K562 (cell line): ENCODE measurements at regions not wholly inside any gene's neighbourhood (a gene's known extent, or its start where the extent isn't known, plus 50 kb on each side); places are given as distances from the start of the nearest gene placed in this dataset.

Experiments
- ARID1B ChIP-seq: fragments of 450-650 bp; IDR thresholded peaks from 2 replicates; pipeline ENCODE4 v1.6.1; 2016; ENCODE audit warnings: antibody characterized with exemption, mild to moderate bottlenecking, inconsistent platforms
- CBX8 ChIP-seq: fragments of 200-600 bp; sonication (generic); IDR thresholded peaks from 2 replicates; pipeline ENCODE4 v1.6.1; 2012; ENCODE audit warnings: borderline replicate concordance, mixed run types, low read depth, mild to moderate bottlenecking, moderate library complexity, mixed read lengths, low read length, control low read depth, inconsistent platforms; ENCODE audit not compliant: poor library complexity, severe bottlenecking; ENCODE audit errors: extremely low read depth
- CC2D1A ChIP-seq: fragments of 450-650 bp; IDR thresholded peaks from 2 replicates; pipeline ENCODE4 v1.6.1; 2017; ENCODE audit warnings: mild to moderate bottlenecking
- CSDE1 ChIP-seq, 2 experiments: fragments of 450-650 bp; IDR thresholded peaks; 2 replicates each; pipeline ENCODE4 v1.6.1; 2016; ENCODE audit warnings: mild to moderate bottlenecking in 1 of 2
- EP300 ChIP-seq: IDR thresholded peaks from 2 replicates; pipeline ENCODE4 v1.6.1; 2012; ENCODE audit warnings: low read length, improper control_type of control experiment
- EP400 ChIP-seq: fragments of 450-650 bp; IDR thresholded peaks from 2 replicates; pipeline ENCODE4 v1.6.1; 2017; ENCODE audit warnings: antibody characterized with exemption, mild to moderate bottlenecking, moderate library complexity
- ETV5 ChIP-seq: sonication (generic); formaldehyde crosslinking; IDR thresholded peaks from 2 replicates; pipeline ENCODE4 v1.4.0; 2020; ENCODE audit warnings: low read depth, mild to moderate bottlenecking, missing genetic modification reagents
- GATAD2B ChIP-seq: fragments of 450-650 bp; IDR thresholded peaks from 2 replicates; pipeline ENCODE4 v1.6.1; 2017; ENCODE audit warnings: mild to moderate bottlenecking, borderline replicate concordance
- HDAC3 ChIP-seq: fragments of 450-650 bp; IDR thresholded peaks from 2 replicates; pipeline ENCODE4 v1.6.1; 2018; ENCODE audit warnings: borderline replicate concordance, mild to moderate bottlenecking, moderate library complexity; ENCODE audit not compliant: partially characterized antibody
- MAX ChIP-seq: sonication (generic); formaldehyde crosslinking; IDR thresholded peaks from 2 replicates; pipeline ENCODE4 v1.9.0; 2022; ENCODE audit warnings: mild to moderate bottlenecking, missing genetic modification reagents
- POLR2A ChIP-seq: fragments of 450-650 bp; conservative IDR thresholded peaks from 2 replicates; pipeline ENCODE4 v1.6.1; 2016
- REST ChIP-seq, 2 experiments: fragments of 450-650 bp; formaldehyde crosslinking in 1 of 2; IDR thresholded peaks; 2 replicates each; pipeline versions ENCODE4 v1.4.0 to v1.6.1; 2014 to 2020; ENCODE audit warnings: mild to moderate bottlenecking in 2 of 2, borderline replicate concordance in 1 of 2, low read depth in 1 of 2
- STAG1 ChIP-seq: sonication (generic); formaldehyde crosslinking; IDR thresholded peaks from 2 replicates; pipeline ENCODE4 v1.5.0; 2020; ENCODE audit warnings: missing genetic modification reagents, borderline replicate concordance
- TF ChIP-seq, protein P1 (sequence below): fragments of 450-650 bp; formaldehyde crosslinking; IDR thresholded peaks from 2 replicates; pipeline ENCODE4 v1.4.0; 2020; ENCODE audit warnings: mild to moderate bottlenecking, moderate library complexity
- TF ChIP-seq, protein P2 (sequence below), 2 experiments: fragments of 250-450 bp in 1 of 2; fragments of 450-650 bp in 1 of 2; sonication (Bioruptor Pico) in 1 of 2; IDR thresholded peaks; 2 replicates each; pipeline versions ENCODE4 v1.6.1 to v1.8.0; 2016 to 2021; ENCODE audit warnings: mild to moderate bottlenecking in 2 of 2, moderate library complexity in 2 of 2, missing compliant biosample characterization in 1 of 2, missing genetic modification characterization in 1 of 2

GRCh38 chr6:146901940-146902816 lies 302.0 kb upstream of the STXBP5 start (continued):
- TF ChIP-seq, protein P1, sequence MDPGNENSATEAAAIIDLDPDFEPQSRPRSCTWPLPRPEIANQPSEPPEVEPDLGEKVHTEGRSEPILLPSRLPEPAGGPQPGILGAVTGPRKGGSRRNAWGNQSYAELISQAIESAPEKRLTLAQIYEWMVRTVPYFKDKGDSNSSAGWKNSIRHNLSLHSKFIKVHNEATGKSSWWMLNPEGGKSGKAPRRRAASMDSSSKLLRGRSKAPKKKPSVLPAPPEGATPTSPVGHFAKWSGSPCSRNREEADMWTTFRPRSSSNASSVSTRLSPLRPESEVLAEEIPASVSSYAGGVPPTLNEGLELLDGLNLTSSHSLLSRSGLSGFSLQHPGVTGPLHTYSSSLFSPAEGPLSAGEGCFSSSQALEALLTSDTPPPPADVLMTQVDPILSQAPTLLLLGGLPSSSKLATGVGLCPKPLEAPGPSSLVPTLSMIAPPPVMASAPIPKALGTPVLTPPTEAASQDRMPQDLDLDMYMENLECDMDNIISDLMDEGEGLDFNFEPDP = no peak
- TF ChIP-seq CBX8 = no peak
- TF ChIP-seq GATAD2B = peak; percentile 70; the same call in 1 of the 2 replicates
- no peak for TF ChIP-seq MAX
- TF ChIP-seq POLR2A = no peak
- TF ChIP-seq EP300 = peak; percentile 36; the same call in 1 of the 2 replicates
- TF ChIP-seq REST (IDR thresholded peaks at IDR 0.05; ENCODE audit: borderline replicate concordance) = peak; percentile 95
- TF ChIP-seq REST (CRISPR knock-in tag; IDR thresholded peaks at IDR 0.05; ENCODE audit: low read depth) = no peak
- no peak for TF ChIP-seq STAG1 (CRISPR knock-in tag)
- peak; percentile 75 for TF ChIP-seq CC2D1A
- TF ChIP-seq HDAC3 = peak; percentile 48
- TF ChIP-seq EP400 = peak; percentile 42; the same call in 1 of the 2 replicates
- TF ChIP-seq, protein P2, sequence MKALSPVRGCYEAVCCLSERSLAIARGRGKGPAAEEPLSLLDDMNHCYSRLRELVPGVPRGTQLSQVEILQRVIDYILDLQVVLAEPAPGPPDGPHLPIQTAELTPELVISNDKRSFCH (CRISPR knock-in tag; IDR thresholded peaks at IDR 0.05) = no peak
- TF ChIP-seq, protein P2 (tag; IDR thresholded peaks at IDR 0.05) = no peak
- TF ChIP-seq CSDE1 (IDR thresholded peaks at IDR 0.05) = peak in 1 of 2 experiments; percentile 39; a peak in 1 of 4 replicates
- TF ChIP-seq ARID1B = peak; percentile 11; the same call in 1 of the 2 replicates
- TF ChIP-seq ETV5 (CRISPR knock-in tag) = no peak
